Muscle of leg (tissue), 3 donors: ENCODE measurements at regions not wholly inside any gene's neighbourhood (a gene's known extent, or its start where the extent isn't known, plus 50 kb on each side); places are given as distances from the start of the nearest gene placed in this dataset.

ENCODE experiments used
- DNase-seq: peaks from one replicate; pipeline ENCODE4 v3.0.0; 2013
- H3K27ac ChIP-seq: one replicate; pipeline ENCODE4 v1.5.1; 2013; ENCODE audit warnings: mild to moderate bottlenecking, low read length, control low read depth
- H3K27me3 ChIP-seq: one replicate; pipeline ENCODE4 v1.6.1; 2013; ENCODE audit warnings: low read length; ENCODE audit not compliant: control insufficient read depth, insufficient read depth
- H3K36me3 ChIP-seq: one replicate; pipeline ENCODE4 v1.6.1; 2013; ENCODE audit warnings: low read length; ENCODE audit not compliant: control insufficient read depth, insufficient read depth
- H3K4me1 ChIP-seq: one replicate; pipeline ENCODE4 v1.6.1; 2013; ENCODE audit warnings: low read length; ENCODE audit not compliant: control insufficient read depth, insufficient read depth
- H3K4me3 ChIP-seq: one replicate; pipeline ENCODE4 v1.5.1; 2013; ENCODE audit warnings: low read length, control low read depth
- H3K9me3 ChIP-seq: replicated peaks from 2 replicates; pipeline ENCODE4 v1.6.1; 2013; ENCODE audit warnings: low read depth, low read length; ENCODE audit not compliant: control insufficient read depth
- WGBS: methylation state at CpG from one replicate; pipeline ENCODE4 v1.1.5; 2013; ENCODE audit warnings: missing lambda C conversion rate; ENCODE audit not compliant: insufficient coverage; 5-methylcytosine and 5-hydroxymethylcytosine counted together

- H3K9me3 ChIP-seq: no peaks in the 10 kb centered on the region
- no peak for DNase-seq
- peaks cover 4% of the 10 kb centered on the region for H3K27me3 ChIP-seq
- H3K27ac ChIP-seq: no peak overlapping the region
- no peak overlapping the region for H3K4me3 ChIP-seq
- H3K4me1 ChIP-seq: no peaks in the 10 kb centered on the region
- no peaks in the 10 kb centered on the region for H3K36me3 ChIP-seq
- 75% methylated on average over 6 of the region's 10 CpGs for WGBS
These were observed 346.4 kb upstream of the B3GAT1 start for GRCh38 chr11:134758342-134758931.

GRCh38 chr11:134757633-134758032, 345.6 kb upstream of the B3GAT1 start:
- no peak overlapping the region for H3K4me3 ChIP-seq
- no peaks in the 10 kb centered on the region for H3K36me3 ChIP-seq
- 89% methylated on average over 2 of the region's 3 CpGs for WGBS
- H3K27ac ChIP-seq: no peak overlapping the region
- H3K4me1 ChIP-seq: no peaks in the 10 kb centered on the region
- H3K9me3 ChIP-seq: no peaks in the 10 kb centered on the region
- peaks cover 4% of the 10 kb centered on the region for H3K27me3 ChIP-seq
- no peak for DNase-seq

GRCh38 chr11:134756811-134757540, 344.9 kb upstream of the B3GAT1 start:
- H3K9me3 ChIP-seq: no peaks in the 10 kb centered on the region
- peaks cover 4% of the 10 kb centered on the region for H3K27me3 ChIP-seq
- DNase-seq: no peak
- no peaks in the 10 kb centered on the region for H3K36me3 ChIP-seq
- 74% methylated on average over 6 of the region's 9 CpGs for WGBS
- no peak overlapping the region for H3K27ac ChIP-seq
- no peak overlapping the region for H3K4me3 ChIP-seq
- no peaks in the 10 kb centered on the region for H3K4me1 ChIP-seq

- Histone ChIP-seq H3K27me3 (peaks cover 6% of the 10 kb centered on the region), H3K36me3 (no peaks in the 10 kb centered on the region), H3K27ac (no peak overlapping the region), H3K9me3 (no peaks in the 10 kb centered on the region), H3K4me1 (no peaks in the 10 kb centered on the region), H3K4me3 (no peak overlapping the region)
- no peak for DNase-seq
- WGBS: 64% methylated on average over 6 of the region's 10 CpGs
These were observed 343.5 kb upstream of the B3GAT1 start for GRCh38 chr11:134755535-134755934.

- Histone ChIP-seq H3K27me3 (peaks cover 6% of the 10 kb centered on the region), H3K4me3 (no peak overlapping the region)
- 73% methylated on average over 12 of the region's 19 CpGs for WGBS
These were observed 342.6 kb upstream of the B3GAT1 start for GRCh38 chr11:134754521-134755198.

GRCh38 chr11:134753771-134754520, 341.9 kb upstream of the B3GAT1 start:
- Histone ChIP-seq H3K9me3 (no peaks in the 10 kb centered on the region), H3K27me3 (peaks cover 6% of the 10 kb centered on the region), H3K27ac (no peak overlapping the region), H3K36me3 (no peaks in the 10 kb centered on the region), H3K4me1 (no peaks in the 10 kb centered on the region), H3K4me3 (no peak overlapping the region)
- DNase-seq: no peak
- WGBS: 72% methylated on average over 10 of the region's 16 CpGs

More at GRCh38 chr11:134754521-134755198, 342.6 kb upstream of the B3GAT1 start:
- Histone ChIP-seq H3K36me3 (no peaks in the 10 kb centered on the region), H3K4me1 (no peaks in the 10 kb centered on the region), H3K9me3 (no peaks in the 10 kb centered on the region), H3K27ac (no peak overlapping the region)
- DNase-seq: no peak

GRCh38 chr11:134752964-134753770, 341.1 kb upstream of the B3GAT1 start:
- no peak for DNase-seq
- Histone ChIP-seq H3K27ac (no peak overlapping the region), H3K9me3 (peaks cover 3% of the 10 kb centered on the region), H3K4me1 (no peaks in the 10 kb centered on the region), H3K4me3 (no peak overlapping the region), H3K27me3 (peaks cover 6% of the 10 kb centered on the region), H3K36me3 (no peaks in the 10 kb centered on the region)
- 69% methylated on average over 11 of the region's 13 CpGs for WGBS

- no peaks in the 10 kb centered on the region for H3K36me3 ChIP-seq
- H3K27me3 ChIP-seq: peaks cover 6% of the 10 kb centered on the region
- no peak overlapping the region for H3K27ac ChIP-seq
- no peak overlapping the region for H3K4me3 ChIP-seq
- no peaks in the 10 kb centered on the region for H3K4me1 ChIP-seq
- DNase-seq: no peak
- 83% methylated on average over 5 of the region's 6 CpGs for WGBS
- peaks cover 3% of the 10 kb centered on the region for H3K9me3 ChIP-seq
These were observed 340.5 kb upstream of the B3GAT1 start for GRCh38 chr11:134752526-134752925.

GRCh38 chr11:134751766-134752165, 339.7 kb upstream of the B3GAT1 start:
- Histone ChIP-seq H3K4me1 (no peaks in the 10 kb centered on the region), H3K27me3 (peaks cover 2% of the 10 kb centered on the region), H3K27ac (no peak overlapping the region), H3K36me3 (no peaks in the 10 kb centered on the region), H3K9me3 (peaks cover 3% of the 10 kb centered on the region), H3K4me3 (no peak overlapping the region)
- WGBS: 92% methylated on average over 5 of the region's 6 CpGs
- DNase-seq: no peak
